Body of pancreas (tissue), 4 donors: ENCODE measurements at regions not wholly inside any gene's neighbourhood (a gene's known extent, or its start where the extent isn't known, plus 50 kb on each side); places are given as distances from the start of the nearest gene placed in this dataset.

Experiments used
- CTCF ChIP-seq, 7 experiments: fragments of 450-650 bp in 4 of 7; fragments of 200-600 bp in 3 of 7; sonication (generic) in 3 of 7; IDR thresholded peaks; one replicate each; pipeline ENCODE4 v1.5.1; 2016 to 2019; ENCODE audit warnings: antibody characterized with exemption in 7 of 7
- POLR2A ChIP-seq, 3 donors: fragments of 450-650 bp; IDR thresholded peaks; one replicate each; pipeline ENCODE4 v1.6.1; 2016; ENCODE audit warnings: antibody characterized with exemption in 3 of 3, mild to moderate bottlenecking in 2 of 3

DNA sequence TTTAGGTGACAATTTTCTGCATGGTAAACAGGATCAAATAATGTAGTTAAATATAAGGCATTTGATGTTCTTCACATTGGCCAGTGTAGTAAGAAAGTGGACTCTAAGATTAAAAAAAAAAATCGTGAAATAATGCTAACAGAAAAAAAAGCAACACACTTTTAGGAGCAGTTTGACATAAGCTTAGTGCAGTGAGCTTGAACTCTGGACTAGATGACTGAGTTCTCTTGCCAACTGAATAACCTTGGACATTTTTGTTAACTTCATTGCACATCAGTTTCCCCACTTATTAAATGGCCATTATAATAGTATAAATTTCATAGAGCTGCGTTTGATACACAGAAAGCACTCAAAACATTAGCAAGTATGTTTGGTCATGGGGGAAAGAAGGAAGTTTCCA, 649.3 kb upstream of the ADGRL4 start:
- TF ChIP-seq CTCF (IDR thresholded peaks at IDR 0.05) (no peak), POLR2A (IDR thresholded peaks at IDR 0.05) (no peak)
